Vagina (tissue), 2 donors: ENCODE measurements at regions not wholly inside any gene's neighbourhood (a gene's known extent, or its start where the extent isn't known, plus 50 kb on each side); places are given as distances from the start of the nearest gene placed in this dataset.

Experiments used
- DNase-seq, 2 donors: peaks; one replicate each; pipeline ENCODE4 v3.0.0-alpha.2; 2017; ENCODE audit errors: extremely low spot score in 2 of 2
- H3K27ac ChIP-seq: fragments of 200-600 bp; sonication (generic); one replicate; pipeline ENCODE4 v1.5.1; 2019
- H3K27me3 ChIP-seq: fragments of 200-600 bp; sonication (generic); one replicate; pipeline ENCODE4 v1.5.1; 2019
- H3K36me3 ChIP-seq, 2 donors: fragments of 200-600 bp; sonication (generic); one replicate each; pipeline ENCODE4 v1.5.1; 2017 to 2019
- H3K4me1 ChIP-seq: fragments of 200-600 bp; sonication (generic); one replicate; pipeline ENCODE4 v1.5.1; 2019
- H3K4me3 ChIP-seq, 2 donors: fragments of 200-600 bp; sonication (generic); 1 replicate in 1 of 2; 2 replicates in 1 of 2; pipeline ENCODE4 v1.5.1; 2016 to 2019
- H3K9me3 ChIP-seq: fragments of 200-600 bp; sonication (generic); one replicate; pipeline ENCODE4 v1.5.1; 2019
- CTCF ChIP-seq, 3 experiments: fragments of 450-650 bp in 2 of 3; fragments of 200-600 bp in 1 of 3; sonication (generic) in 1 of 3; IDR thresholded peaks; one replicate each; pipeline ENCODE4 v1.5.1; 2017 to 2019; ENCODE audit warnings: antibody characterized with exemption in 3 of 3, mild to moderate bottlenecking in 2 of 3, moderate library complexity in 2 of 3
- POLR2A ChIP-seq, 2 donors: fragments of 450-650 bp; IDR thresholded peaks; one replicate each; pipeline ENCODE4 v1.6.1; 2017; ENCODE audit warnings: antibody characterized with exemption in 2 of 2, mild to moderate bottlenecking in 2 of 2, moderate library complexity in 2 of 2
- POLR2AphosphoS5 ChIP-seq, 2 donors: sonication (generic); formaldehyde crosslinking; IDR thresholded peaks; one replicate each; pipeline ENCODE4 v1.9.0; 2017; ENCODE audit warnings: antibody characterized with exemption in 2 of 2, mild to moderate bottlenecking in 2 of 2, low read depth in 1 of 2; ENCODE audit not compliant: insufficient read depth in 1 of 2
- intact Hi-C: fragments of 100-400 bp; cut with DNase I; formaldehyde crosslinking; loops from one replicate; pipeline ENCODE4 v1.15.1; 2023

GRCh38 chr6:109290143-109290931 is 91.9 kb downstream of the CD164 start:
- Histone ChIP-seq H3K36me3 (no peaks in the 10 kb centered on the region), H3K4me1 (no peaks in the 10 kb centered on the region)

GRCh38 chr6:109285366-109285765 is 96.9 kb downstream of the CD164 start:
- DNase-seq = no peak
- intact Hi-C loops = no loop called here
- H3K27me3 ChIP-seq = no peaks in the 10 kb centered on the region
- TF ChIP-seq POLR2AphosphoS5 (IDR thresholded peaks at IDR 0.05; ENCODE audit: insufficient read depth in 1 of 2, low read depth in 1 of 2) (no peak), CTCF (IDR thresholded peaks at IDR 0.05) (no peak), POLR2A (IDR thresholded peaks at IDR 0.05) (no peak)
- no peak overlapping the region for H3K4me3 ChIP-seq
- H3K27ac ChIP-seq = no peak overlapping the region
- H3K4me1 ChIP-seq = no peaks in the 10 kb centered on the region
- H3K9me3 ChIP-seq = no peaks in the 10 kb centered on the region
- no peaks in the 10 kb centered on the region for H3K36me3 ChIP-seq

More at GRCh38 chr6:109290143-109290931, 91.9 kb downstream of the CD164 start:
- intact Hi-C loops = no loop called here
- H3K4me3 ChIP-seq = no peak overlapping the region
- H3K27ac ChIP-seq = no peak overlapping the region
- no peaks in the 10 kb centered on the region for H3K9me3 ChIP-seq
- no peaks in the 10 kb centered on the region for H3K27me3 ChIP-seq
- DNase-seq = no peak
- no peak for TF ChIP-seq POLR2A (IDR thresholded peaks at IDR 0.05)
- TF ChIP-seq POLR2AphosphoS5 (IDR thresholded peaks at IDR 0.05; ENCODE audit: insufficient read depth in 1 of 2, low read depth in 1 of 2) = no peak
- TF ChIP-seq CTCF (IDR thresholded peaks at IDR 0.05) = no peak

GRCh38 chr6:109284675-109285074 is 97.6 kb downstream of the CD164 start:
- Histone ChIP-seq H3K27me3 (no peaks in the 10 kb centered on the region), H3K4me3 (no peak overlapping the region), H3K36me3 (no peaks in the 10 kb centered on the region), H3K4me1 (no peaks in the 10 kb centered on the region), H3K9me3 (no peaks in the 10 kb centered on the region), H3K27ac (no peak overlapping the region)
- intact Hi-C loops = no loop called here
- DNase-seq = no peak
- no peak for TF ChIP-seq CTCF (IDR thresholded peaks at IDR 0.05)
- no peak for TF ChIP-seq POLR2AphosphoS5 (IDR thresholded peaks at IDR 0.05; ENCODE audit: insufficient read depth in 1 of 2, low read depth in 1 of 2)
- TF ChIP-seq POLR2A (IDR thresholded peaks at IDR 0.05) = no peak

- no peaks in the 10 kb centered on the region for H3K9me3 ChIP-seq
- intact Hi-C loops = no loop called here
- no peaks in the 10 kb centered on the region for H3K4me1 ChIP-seq
- H3K27ac ChIP-seq = no peak overlapping the region
- no peaks in the 10 kb centered on the region for H3K36me3 ChIP-seq
- DNase-seq = no peak
- H3K27me3 ChIP-seq = no peaks in the 10 kb centered on the region
- H3K4me3 ChIP-seq = no peak overlapping the region
- TF ChIP-seq CTCF (IDR thresholded peaks at IDR 0.05) = no peak
- TF ChIP-seq POLR2AphosphoS5 (IDR thresholded peaks at IDR 0.05; ENCODE audit: insufficient read depth in 1 of 2, low read depth in 1 of 2) = no peak
- no peak for TF ChIP-seq POLR2A (IDR thresholded peaks at IDR 0.05)
These were observed 99.5 kb downstream of the CD164 start for GRCh38 chr6:109282756-109283155.

- TF ChIP-seq POLR2A (IDR thresholded peaks at IDR 0.05) (no peak), POLR2AphosphoS5 (IDR thresholded peaks at IDR 0.05; ENCODE audit: insufficient read depth in 1 of 2, low read depth in 1 of 2) (no peak), CTCF (IDR thresholded peaks at IDR 0.05) (no peak)
- Histone ChIP-seq H3K36me3 (no peaks in the 10 kb centered on the region), H3K4me3 (no peak overlapping the region), H3K4me1 (no peaks in the 10 kb centered on the region), H3K9me3 (no peaks in the 10 kb centered on the region), H3K27me3 (no peaks in the 10 kb centered on the region), H3K27ac (no peak overlapping the region)
- intact Hi-C loops = no loop called here
- DNase-seq = no peak
These were observed 102.6 kb downstream of the CD164 start for GRCh38 chr6:109279628-109280027.
